NCI-H1092 (cell line): ENCODE measurements at regions not wholly inside any gene's neighbourhood (a gene's known extent, or its start where the extent isn't known, plus 50 kb on each side); places are given as distances from the start of the nearest gene placed in this dataset.

Experiments
- DNase-seq: peaks from one replicate; lab custom pipeline; 2025; lab: John Stamatoyannopoulos, UW

DNA sequence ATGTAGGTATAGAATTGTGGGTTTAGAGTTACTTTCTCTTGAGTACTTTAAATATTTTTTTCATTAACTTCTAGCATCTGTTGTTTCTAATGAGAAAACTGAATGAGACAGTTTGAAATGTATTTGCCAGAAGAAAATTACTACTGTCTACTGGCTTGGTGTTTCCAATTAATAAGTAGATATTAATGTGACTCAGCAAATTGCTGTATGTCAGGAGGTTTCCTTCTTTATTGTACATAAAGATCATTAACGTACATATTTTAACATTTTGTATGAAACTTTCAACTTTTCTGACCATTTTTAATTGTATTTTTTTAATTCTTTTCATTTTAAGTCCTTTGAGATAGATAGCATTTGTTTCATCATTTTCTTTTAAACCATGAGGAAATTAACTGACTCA, 135.1 kb upstream of the SLC22A23 start:
- no peak for DNase-seq

DNA sequence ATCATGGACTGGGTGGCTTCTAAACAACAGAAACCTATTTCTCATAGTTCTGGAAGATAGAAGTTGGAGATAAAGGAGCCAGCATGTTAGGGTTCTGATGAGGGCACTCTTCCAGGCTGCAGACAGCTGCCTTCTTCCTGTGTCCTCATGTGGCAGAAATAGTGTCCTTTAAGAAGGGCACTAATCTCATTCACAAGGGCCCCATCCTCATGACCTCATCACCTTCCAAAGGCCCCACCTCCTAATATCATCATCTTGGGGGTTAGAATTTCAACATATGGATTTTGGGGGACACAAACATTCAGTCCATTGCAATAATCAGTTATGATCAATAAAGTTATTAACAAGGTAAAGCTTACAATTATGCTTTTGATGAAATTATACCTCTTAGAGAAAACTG, 130.8 kb upstream of the SLC22A23 start:
- DNase-seq, result no peak

DNA sequence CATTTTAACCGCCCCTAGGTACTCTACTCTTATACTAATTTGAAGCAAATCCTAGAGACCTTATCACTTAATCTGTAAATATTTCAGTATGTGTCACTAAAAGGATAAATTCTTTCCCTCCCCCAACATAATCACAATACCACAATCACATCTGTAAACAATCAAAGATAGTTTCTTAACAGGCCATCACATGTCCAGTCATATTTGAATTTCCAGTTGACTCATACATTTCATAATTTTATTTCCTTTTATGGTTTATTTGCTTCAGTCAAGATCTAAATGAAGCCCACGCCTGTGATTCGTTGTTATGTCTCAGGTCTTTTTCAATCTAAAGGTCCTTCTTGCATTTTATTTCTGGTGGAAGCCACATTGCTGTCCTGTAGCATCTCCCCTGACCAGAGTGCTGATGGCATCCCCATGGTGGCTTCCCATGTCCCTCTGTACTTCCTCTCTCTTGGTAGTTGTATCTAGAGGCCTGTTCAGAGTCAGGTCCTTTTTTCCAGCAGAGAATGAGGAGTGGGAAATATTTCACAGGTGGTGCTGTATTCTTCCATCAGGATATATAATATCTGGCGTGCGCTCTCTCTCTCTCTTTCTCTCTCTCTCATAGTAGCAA, 128.6 kb upstream of the SLC22A23 start:
- DNase-seq, result no peak

GRCh38 chr6:3584606-3585005, 127.8 kb upstream of the SLC22A23 start:
- no peak for DNase-seq

- DNase-seq, result no peak
These were observed 124.6 kb upstream of the SLC22A23 start for GRCh38 chr6:3581469-3581868.

GRCh38 chr6:3579652-3580175, 122.9 kb upstream of the SLC22A23 start:
- DNase-seq, result no peak

DNA sequence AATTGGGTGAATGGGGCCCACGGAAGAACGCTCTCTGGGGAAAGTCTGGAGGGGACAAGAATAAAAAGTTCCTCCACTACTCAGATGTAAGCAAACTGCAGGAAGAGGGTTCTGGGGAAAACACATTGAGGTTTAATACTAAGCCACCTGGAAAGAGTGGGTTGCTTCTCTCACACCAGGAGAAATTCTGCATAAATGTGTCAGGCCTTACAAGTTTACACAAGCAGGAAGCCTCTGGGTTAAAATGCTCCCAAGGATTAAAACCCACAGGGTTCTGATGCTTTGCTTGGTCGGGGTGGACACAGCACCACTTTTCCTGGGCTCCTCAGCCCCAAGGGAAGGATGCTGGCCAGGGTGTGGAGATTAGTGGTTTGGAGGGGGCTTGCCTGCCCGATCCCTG, 122.1 kb upstream of the SLC22A23 start:
- no peak for DNase-seq

- DNase-seq, result no peak
These were observed 120.7 kb upstream of the SLC22A23 start for GRCh38 chr6:3577517-3577916.

DNA sequence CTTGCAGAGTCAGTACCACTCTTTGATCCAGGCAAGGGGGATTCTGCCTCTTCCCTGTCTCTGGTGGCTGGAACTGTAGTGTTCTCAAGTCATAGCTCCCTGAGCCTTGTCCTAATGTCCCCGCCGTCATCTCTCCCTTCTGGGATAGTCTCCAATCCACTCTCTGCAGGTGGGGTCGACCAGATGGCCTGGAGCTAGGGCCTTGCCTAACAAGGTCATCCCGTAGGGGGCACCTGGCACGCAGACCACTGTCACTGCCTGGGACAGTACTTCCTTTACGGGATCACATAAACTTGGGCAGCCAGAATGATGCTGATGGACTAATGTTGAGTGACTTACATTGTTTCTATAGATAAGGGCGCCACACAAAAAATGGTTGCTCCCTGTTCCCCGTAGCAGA, 118.9 kb upstream of the SLC22A23 start:
- no peak for DNase-seq

DNA sequence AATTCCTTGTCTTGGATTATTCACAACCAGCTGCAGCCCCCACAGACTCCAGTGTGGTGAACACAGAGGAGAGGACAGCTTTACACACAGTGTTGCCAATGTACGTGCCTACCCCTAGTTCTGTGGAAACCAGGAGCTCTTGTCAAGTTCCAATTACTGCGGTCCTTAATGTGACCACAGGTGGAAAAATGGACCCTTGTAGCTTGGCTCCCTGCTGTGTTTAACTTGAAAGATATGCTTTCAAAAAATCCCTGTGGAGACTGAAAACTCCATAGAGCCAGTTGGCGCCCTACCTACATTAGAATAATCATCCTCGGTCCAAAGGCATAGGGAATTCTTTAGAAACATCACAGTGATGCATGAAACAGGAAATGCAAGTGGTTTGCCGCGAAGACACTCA, 118.3 kb upstream of the SLC22A23 start:
- no peak for DNase-seq

DNA sequence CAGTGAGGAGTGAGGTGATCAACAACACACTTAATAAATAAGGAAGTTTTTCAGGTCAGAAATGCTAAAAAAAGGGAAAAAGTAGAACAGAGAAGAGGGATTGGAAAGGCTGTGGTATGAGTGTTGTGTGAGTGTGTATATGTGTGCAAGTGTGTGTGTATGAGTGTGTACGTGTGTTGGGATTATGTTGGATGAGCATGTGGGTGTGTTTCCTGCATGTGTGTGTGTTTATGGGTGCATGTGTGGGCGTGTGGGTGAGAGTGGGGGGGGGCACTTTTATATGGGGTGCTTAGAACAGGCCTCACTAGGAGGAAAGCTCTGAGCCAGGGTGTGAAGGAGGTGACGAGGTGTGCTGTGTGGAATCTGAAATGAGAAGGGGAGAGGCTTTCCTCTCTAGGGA, 116.8 kb upstream of the SLC22A23 start:
- DNase-seq, result no peak

- DNase-seq, result no peak
These were observed 115.0 kb upstream of the SLC22A23 start for GRCh38 chr6:3571836-3572235.

- DNase-seq, result no peak
These were observed 114.4 kb upstream of the SLC22A23 start for GRCh38 chr6:3571250-3571681.

DNA sequence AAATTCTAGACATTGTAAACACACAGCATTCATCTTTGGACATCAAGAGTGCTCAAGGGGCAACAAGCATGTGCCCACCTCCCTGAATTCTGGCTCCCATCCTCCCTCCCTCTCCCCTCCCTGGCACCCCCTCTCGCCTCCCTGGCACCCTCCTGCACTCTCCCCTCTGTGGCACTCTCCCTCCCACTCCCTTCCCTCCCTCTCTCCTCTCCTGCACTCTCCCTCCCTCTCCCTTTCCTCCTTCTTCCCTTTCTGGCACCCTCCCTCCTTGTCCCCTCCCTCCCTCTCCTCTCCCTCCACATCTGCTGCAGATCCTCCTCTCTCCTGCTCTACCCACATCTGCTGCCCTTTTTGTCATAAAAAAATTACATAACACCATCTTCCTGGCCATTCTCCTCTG, 113.0 kb upstream of the SLC22A23 start:
- DNase-seq, result no peak

DNA sequence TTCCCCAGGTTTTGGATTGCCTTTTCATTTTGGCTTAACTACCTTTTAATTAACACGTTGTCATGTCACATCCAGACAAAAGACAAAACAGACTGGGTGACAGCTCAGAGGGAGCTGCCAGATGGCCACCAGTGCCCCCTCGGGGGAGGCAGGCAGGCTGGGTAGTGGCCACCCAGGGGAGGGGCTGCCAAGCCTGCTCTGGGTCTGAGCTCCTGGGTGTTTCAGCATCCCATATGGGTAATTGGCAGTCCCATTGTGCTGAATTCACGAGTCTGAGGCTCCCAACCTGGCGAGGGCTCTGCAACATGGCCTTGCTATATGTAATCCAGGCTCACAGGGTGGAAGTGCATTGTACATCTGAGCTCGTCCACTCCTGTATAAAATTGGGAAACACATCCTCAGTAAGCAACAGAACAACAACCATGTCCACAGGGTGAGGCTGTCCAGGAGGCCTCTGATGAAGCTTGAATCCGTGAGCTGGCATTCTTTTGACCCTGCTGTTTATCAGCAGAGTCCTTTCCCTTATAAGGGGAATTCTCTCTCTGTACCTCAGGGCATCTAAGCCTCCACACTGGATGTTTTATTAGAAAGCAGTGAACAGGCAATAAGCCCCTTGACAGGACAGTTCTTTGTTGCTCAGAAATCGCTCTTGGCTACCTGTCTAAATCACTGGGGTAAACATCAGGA, 111.7 kb upstream of the SLC22A23 start:
- no peak for DNase-seq

- DNase-seq, result no peak
These were observed 110.0 kb upstream of the SLC22A23 start for GRCh38 chr6:3566812-3567211.

DNA sequence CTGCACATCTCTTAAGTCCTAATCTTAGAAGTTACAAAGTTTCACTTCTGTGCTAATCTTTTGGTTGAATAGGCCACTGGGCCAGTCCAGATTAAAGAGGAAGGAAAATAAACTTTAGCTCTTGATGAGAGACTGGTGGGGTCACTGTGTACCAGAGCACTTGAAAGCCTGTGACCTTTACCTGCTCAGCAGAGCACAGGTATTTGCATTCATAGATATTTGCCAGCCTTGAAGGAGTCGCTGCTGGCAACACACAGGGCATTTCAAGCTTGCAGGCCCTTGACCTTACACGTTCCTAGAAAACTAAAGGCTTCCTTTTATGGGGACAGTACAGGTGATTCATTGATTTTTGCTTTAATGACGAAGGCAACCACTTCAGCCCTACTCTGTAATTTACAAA, 108.4 kb upstream of the SLC22A23 start:
- no peak for DNase-seq

DNA sequence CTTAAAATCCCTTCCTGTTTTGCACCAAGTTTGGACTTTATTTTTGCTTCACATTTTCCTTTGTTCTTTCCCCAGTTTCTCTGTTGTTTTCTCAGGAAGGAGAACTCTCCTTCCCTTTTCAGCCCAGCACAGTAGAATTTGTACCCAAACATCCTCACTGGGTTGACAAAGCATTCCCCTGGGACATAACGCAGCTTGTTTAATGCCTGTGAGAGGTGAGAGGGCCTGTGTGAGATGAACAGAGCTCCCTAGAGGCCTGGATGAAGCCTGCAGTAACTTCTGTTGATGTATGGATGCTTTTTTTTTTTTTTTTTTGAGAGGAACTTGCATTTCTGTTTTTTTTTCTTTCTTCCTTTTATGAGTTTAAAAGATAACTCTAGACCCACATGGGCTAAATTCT, 104.9 kb upstream of the SLC22A23 start:
- no peak for DNase-seq

DNA sequence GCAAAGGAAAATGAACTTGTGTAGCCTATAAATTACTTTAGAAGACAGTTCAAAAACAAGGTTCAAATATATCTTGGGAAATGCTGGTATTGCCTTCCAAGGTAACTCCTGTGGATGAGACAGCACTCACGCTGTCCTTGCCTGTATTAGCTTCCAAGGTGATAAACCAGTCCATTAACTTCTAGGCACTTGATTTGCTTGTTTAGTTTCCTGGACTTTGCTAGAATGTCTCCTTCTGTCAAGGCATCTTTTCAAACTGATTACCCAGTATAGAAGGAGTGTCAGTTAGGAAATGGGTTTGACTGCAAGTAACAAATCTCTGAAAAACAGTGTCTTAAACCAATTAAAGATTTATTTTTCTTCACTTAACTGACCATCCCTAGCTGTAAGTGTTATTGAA, 103.4 kb upstream of the SLC22A23 start:
- DNase-seq, result no peak

DNA sequence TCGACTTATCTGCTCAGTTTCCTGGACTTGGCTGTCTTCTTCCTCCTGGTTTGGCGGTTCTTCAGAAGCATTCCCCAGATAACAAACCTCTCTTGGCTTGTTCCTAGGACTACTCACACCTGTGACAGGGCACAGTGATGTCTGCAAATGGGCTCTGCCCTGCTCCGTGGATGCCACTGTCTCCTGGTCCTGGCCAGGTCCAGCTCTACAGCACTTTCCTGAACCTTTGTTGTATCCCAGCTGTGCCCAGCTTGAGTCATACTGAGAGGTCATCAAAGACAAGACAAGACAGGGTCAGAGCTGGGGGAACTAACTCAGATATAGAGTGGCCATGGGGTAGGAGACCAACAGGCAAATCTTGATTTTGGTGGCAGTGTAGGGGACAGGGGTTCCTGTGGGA, 102.7 kb upstream of the SLC22A23 start:
- no peak for DNase-seq

GRCh38 chr6:3557336-3557735, 100.5 kb upstream of the SLC22A23 start:
- DNase-seq, result no peak

- DNase-seq, result no peak
These were observed 96.4 kb upstream of the SLC22A23 start for GRCh38 chr6:3553254-3553653.

- no peak for DNase-seq
These were observed 95.1 kb upstream of the SLC22A23 start for GRCh38 chr6:3551716-3552511.
